ENCODE measurements at regions not wholly inside any gene's neighbourhood (a gene's known extent, or its start where the extent isn't known, plus 50 kb on each side); places are given as distances from the start of the nearest gene placed in this dataset.

- TF ChIP-seq CTCF (IDR thresholded peaks at IDR 0.05; ENCODE audit: low read depth, low read length, missing input control) (no peak), REST (IDR thresholded peaks at IDR 0.05) (no peak), MAX (IDR thresholded peaks at IDR 0.05) (no peak), TAF1 (conservative IDR thresholded peaks at IDR 0.05) (no peak), YY1 (IDR thresholded peaks at IDR 0.05) (no peak), ZBTB33 (IDR thresholded peaks at IDR 0.05) (no peak), JUND (IDR thresholded peaks at IDR 0.05) (no peak)
Observed at GRCh38 chr5:173726846-173727557, 110.6 kb upstream of the BOD1 start.

Measured in liver (tissue), 3 donors.